Gastroesophageal sphincter (tissue), 2 donors: ENCODE measurements at regions not wholly inside any gene's neighbourhood (a gene's known extent, or its start where the extent isn't known, plus 50 kb on each side); places are given as distances from the start of the nearest gene placed in this dataset.

Experiments used
- POLR2A ChIP-seq, 2 donors: fragments of 450-650 bp; IDR thresholded peaks; one replicate each; pipeline ENCODE4 v1.6.1; 2017; ENCODE audit warnings: antibody characterized with exemption in 2 of 2, mild to moderate bottlenecking in 2 of 2, moderate library complexity in 1 of 2
- POLR2AphosphoS5 ChIP-seq: sonication (generic); formaldehyde crosslinking; IDR thresholded peaks from one replicate; pipeline ENCODE4 v1.6.1; 2017; ENCODE audit warnings: antibody characterized with exemption

DNA sequence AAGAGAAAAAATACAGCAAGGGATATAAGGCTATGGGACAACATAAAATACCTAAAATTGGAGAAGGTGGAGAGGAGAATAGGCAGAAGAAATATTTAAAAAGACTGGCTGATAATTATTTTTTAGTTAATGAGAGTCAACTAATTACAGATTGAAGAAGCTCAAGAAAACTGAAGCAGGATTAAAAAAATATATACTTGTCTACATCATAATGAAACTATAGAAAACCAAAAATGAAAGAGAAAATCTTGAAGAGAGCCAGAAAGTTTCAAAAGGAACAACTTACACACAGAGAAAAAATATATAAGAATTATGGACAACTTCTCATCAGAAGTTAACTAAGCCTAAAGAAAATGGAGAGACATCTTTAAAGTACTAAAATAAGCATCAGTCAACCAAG lies 62.9 kb upstream of the APCDD1 start:
- TF ChIP-seq POLR2AphosphoS5, result no peak
- TF ChIP-seq POLR2A (IDR thresholded peaks at IDR 0.05), result no peak
